NCI-H446 (cell line): ENCODE measurements at regions not wholly inside any gene's neighbourhood (a gene's known extent, or its start where the extent isn't known, plus 50 kb on each side); places are given as distances from the start of the nearest gene placed in this dataset.
"Not testable (repeated sequence)": the region's sequence is repeated elsewhere in the genome, so short reads cannot be mapped to it uniquely, and the experiment has no call there.

ENCODE experiments used
- DNase-seq, 2 experiments: peaks; one replicate each; lab custom pipeline; 2025; lab: John Stamatoyannopoulos, UW

- peak; percentile 50 to 76 for DNase-seq
Observed at GRCh38 chr6:71053475-71053874, 96.6 kb upstream of the B3GAT2 start.

- DNase-seq: peak; percentile 69 to 75
Observed at GRCh38 chr6:71056656-71057055, 99.8 kb upstream of the B3GAT2 start.

- no peak for DNase-seq
Observed at GRCh38 chr6:71066153-71066552, 109.3 kb upstream of the B3GAT2 start.

GRCh38 chr6:71067816-71068215, 111.0 kb upstream of the B3GAT2 start:
- peak; percentile 95 to 97 for DNase-seq

- DNase-seq: peak; percentile 41 to 66
Observed at GRCh38 chr6:71072508-71072907, 115.6 kb upstream of the B3GAT2 start.

- no peak for DNase-seq
Observed at GRCh38 chr6:71077655-71078054, 120.8 kb upstream of the B3GAT2 start.

- DNase-seq: no peak
Observed at GRCh38 chr6:71079677-71080076, 122.8 kb upstream of the B3GAT2 start.

- DNase-seq: peak; percentile 32 to 46
Observed at GRCh38 chr6:71080133-71080532, 123.3 kb upstream of the B3GAT2 start.

- DNase-seq: peak in 1 of 2 experiments; percentile 31
Observed at GRCh38 chr6:71080826-71081225, 124.0 kb upstream of the B3GAT2 start.

- no peak for DNase-seq
Observed at GRCh38 chr6:71082033-71082650, 125.3 kb upstream of the B3GAT2 start.

GRCh38 chr6:71083308-71083820, 126.5 kb upstream of the B3GAT2 start:
- peak in 1 of 2 experiments; percentile 20 for DNase-seq

GRCh38 chr6:71088166-71088565, 131.3 kb upstream of the B3GAT2 start:
- DNase-seq: no peak

- no peak for DNase-seq
Observed at GRCh38 chr6:71090217-71090616, 133.4 kb upstream of the B3GAT2 start.

GRCh38 chr6:71091167-71091566, 134.3 kb upstream of the B3GAT2 start:
- no peak for DNase-seq

GRCh38 chr6:71091956-71092355, 135.1 kb upstream of the B3GAT2 start:
- DNase-seq: no peak

- DNase-seq: not testable (repeated sequence)
Observed at GRCh38 chr6:71097264-71097663, 140.4 kb upstream of the B3GAT2 start.

- DNase-seq: no peak
Observed at GRCh38 chr6:71099649-71100048, 142.8 kb upstream of the B3GAT2 start.

- peak in 1 of 2 experiments; percentile 13 for DNase-seq
Observed at GRCh38 chr6:71103130-71103529, 146.3 kb upstream of the B3GAT2 start.

GRCh38 chr6:71103641-71104040, 146.8 kb upstream of the B3GAT2 start:
- no peak for DNase-seq

GRCh38 chr6:71106276-71106675, 149.4 kb upstream of the B3GAT2 start:
- no peak for DNase-seq

GRCh38 chr6:71107911-71108420, 151.1 kb upstream of the B3GAT2 start:
- DNase-seq: peak; percentile 93 to 94

GRCh38 chr6:71114544-71114943, 157.7 kb upstream of the B3GAT2 start:
- DNase-seq: no peak

- no peak for DNase-seq
Observed at GRCh38 chr6:71114986-71115385, 158.1 kb upstream of the B3GAT2 start.

GRCh38 chr6:71119560-71119959, 162.7 kb upstream of the B3GAT2 start:
- DNase-seq: no peak
